ENCODE measurements at regions not wholly inside any gene's neighbourhood (a gene's known extent, or its start where the extent isn't known, plus 50 kb on each side); places are given as distances from the start of the nearest gene placed in this dataset.

GRCh38 chr18:24810561-24811305 is 350.3 kb downstream of the HRH4 start:
- Histone ChIP-seq H3K36me3 (no peaks in the 10 kb centered on the region), H3K4me3 (no peak overlapping the region), H3K27me3 (no peaks in the 10 kb centered on the region), H3K9me3 (no peaks in the 10 kb centered on the region)
- DNase-seq: no peak

- no peak for DNase-seq
Measured at GRCh38 chr18:24811950-24812681, 351.7 kb downstream of the HRH4 start.

GRCh38 chr18:24814521-24814920 is 354.1 kb downstream of the HRH4 start:
- Histone ChIP-seq H3K4me3 (no peak overlapping the region), H3K36me3 (no peaks in the 10 kb centered on the region), H3K9me3 (no peaks in the 10 kb centered on the region), H3K27me3 (no peaks in the 10 kb centered on the region)
- DNase-seq: no peak

More at GRCh38 chr18:24811950-24812681, 351.7 kb downstream of the HRH4 start:
- H3K36me3 ChIP-seq: no peaks in the 10 kb centered on the region
- H3K4me3 ChIP-seq: no peak overlapping the region
- H3K9me3 ChIP-seq: no peaks in the 10 kb centered on the region
- H3K27me3 ChIP-seq: no peaks in the 10 kb centered on the region

- Histone ChIP-seq H3K4me3 (no peak overlapping the region), H3K27me3 (no peaks in the 10 kb centered on the region), H3K9me3 (no peaks in the 10 kb centered on the region), H3K36me3 (no peaks in the 10 kb centered on the region)
- DNase-seq: no peak
Measured at GRCh38 chr18:24817150-24817549, 356.7 kb downstream of the HRH4 start.

- no peak overlapping the region for H3K4me3 ChIP-seq
- no peaks in the 10 kb centered on the region for H3K9me3 ChIP-seq
- H3K36me3 ChIP-seq: no peaks in the 10 kb centered on the region
- DNase-seq: no peak
- no peaks in the 10 kb centered on the region for H3K27me3 ChIP-seq
Measured at GRCh38 chr18:24817587-24818371, 357.3 kb downstream of the HRH4 start.

GRCh38 chr18:24818441-24818840 is 358.0 kb downstream of the HRH4 start:
- Histone ChIP-seq H3K9me3 (no peaks in the 10 kb centered on the region), H3K27me3 (no peaks in the 10 kb centered on the region), H3K4me3 (no peak overlapping the region), H3K36me3 (no peaks in the 10 kb centered on the region)
- no peak for DNase-seq

GRCh38 chr18:24819141-24819890 is 358.9 kb downstream of the HRH4 start:
- no peak for DNase-seq
- no peak overlapping the region for H3K4me3 ChIP-seq
- H3K27me3 ChIP-seq: no peaks in the 10 kb centered on the region
- no peaks in the 10 kb centered on the region for H3K9me3 ChIP-seq
- no peaks in the 10 kb centered on the region for H3K36me3 ChIP-seq

GRCh38 chr18:24825397-24825796 is 365.0 kb downstream of the HRH4 start:
- H3K9me3 ChIP-seq: no peaks in the 10 kb centered on the region
- H3K4me3 ChIP-seq: no peak overlapping the region
- no peaks in the 10 kb centered on the region for H3K36me3 ChIP-seq
- DNase-seq: no peak
- H3K27me3 ChIP-seq: no peaks in the 10 kb centered on the region

- no peaks in the 10 kb centered on the region for H3K36me3 ChIP-seq
- DNase-seq: no peak
- no peaks in the 10 kb centered on the region for H3K9me3 ChIP-seq
- H3K4me3 ChIP-seq: no peak overlapping the region
- H3K27me3 ChIP-seq: no peaks in the 10 kb centered on the region
Measured at GRCh38 chr18:24826605-24827004, 366.2 kb downstream of the HRH4 start.

GRCh38 chr18:24827501-24827900 is 367.1 kb downstream of the HRH4 start:
- Histone ChIP-seq H3K27me3 (no peaks in the 10 kb centered on the region), H3K36me3 (no peaks in the 10 kb centered on the region), H3K9me3 (no peaks in the 10 kb centered on the region), H3K4me3 (no peak overlapping the region)
- no peak for DNase-seq

GRCh38 chr18:24831081-24831480 is 370.6 kb downstream of the HRH4 start:
- Histone ChIP-seq H3K4me3 (no peak overlapping the region), H3K9me3 (no peaks in the 10 kb centered on the region), H3K27me3 (peaks cover 3% of the 10 kb centered on the region; the same call in 1 of the 2 replicates), H3K36me3 (no peaks in the 10 kb centered on the region)
- no peak for DNase-seq

- H3K27me3 ChIP-seq: peaks cover 3% of the 10 kb centered on the region; the same call in 1 of the 2 replicates
- H3K9me3 ChIP-seq: no peaks in the 10 kb centered on the region
- no peak for DNase-seq
- no peaks in the 10 kb centered on the region for H3K36me3 ChIP-seq
- H3K4me3 ChIP-seq: no peak overlapping the region
Measured at GRCh38 chr18:24831871-24832665, 371.6 kb downstream of the HRH4 start.

GRCh38 chr18:24835751-24836150 is 375.3 kb downstream of the HRH4 start:
- DNase-seq: no peak
- Histone ChIP-seq H3K27me3 (peaks cover 3% of the 10 kb centered on the region; the same call in 1 of the 2 replicates), H3K4me3 (no peak overlapping the region), H3K36me3 (no peaks in the 10 kb centered on the region), H3K9me3 (no peaks in the 10 kb centered on the region)

GRCh38 chr18:24837066-24837465 is 376.6 kb downstream of the HRH4 start:
- DNase-seq: peak; percentile 69
- Histone ChIP-seq H3K36me3 (no peaks in the 10 kb centered on the region), H3K4me3 (no peak overlapping the region), H3K27me3 (peaks cover 3% of the 10 kb centered on the region; the same call in 1 of the 2 replicates), H3K9me3 (no peaks in the 10 kb centered on the region)

- DNase-seq: no peak
- Histone ChIP-seq H3K36me3 (no peaks in the 10 kb centered on the region), H3K27me3 (peaks cover 3% of the 10 kb centered on the region; the same call in 1 of the 2 replicates), H3K4me3 (no peak overlapping the region), H3K9me3 (no peaks in the 10 kb centered on the region)
Measured at GRCh38 chr18:24840051-24840450, 379.6 kb downstream of the HRH4 start.

- Histone ChIP-seq H3K9me3 (no peaks in the 10 kb centered on the region), H3K4me3 (no peak overlapping the region), H3K27me3 (peaks cover 3% of the 10 kb centered on the region; the same call in 1 of the 2 replicates), H3K36me3 (no peaks in the 10 kb centered on the region)
- no peak for DNase-seq
Measured at GRCh38 chr18:24840640-24841039, 380.2 kb downstream of the HRH4 start.

Measured in MG63 (cell line).